NT2/D1 (cell line): ENCODE measurements at regions not wholly inside any gene's neighbourhood (a gene's known extent, or its start where the extent isn't known, plus 50 kb on each side); places are given as distances from the start of the nearest gene placed in this dataset.

ENCODE experiments used
- YY1 ChIP-seq: IDR thresholded peaks from 2 replicates; pipeline ENCODE4 v1.6.1; 2011; ENCODE audit not compliant: insufficient read length, insufficient read depth
- ZNF274 ChIP-seq: IDR thresholded peaks from 2 replicates; pipeline ENCODE4 v1.6.1; 2011; ENCODE audit warnings: mild to moderate bottlenecking, low read depth, low read length

GRCh38 chr7:51995596-51996179 lies 679.1 kb upstream of the COBL start:
- no peak for TF ChIP-seq ZNF274
- TF ChIP-seq YY1 = no peak
